Spleen (tissue), 7 donors: ENCODE measurements at regions not wholly inside any gene's neighbourhood (a gene's known extent, or its start where the extent isn't known, plus 50 kb on each side); places are given as distances from the start of the nearest gene placed in this dataset.

ENCODE experiments used
- CTCF ChIP-seq, 11 experiments: fragments of 200-600 bp in 7 of 11; fragments of 450-650 bp in 4 of 11; sonication (generic) in 4 of 11; IDR thresholded peaks in 8 of 11; conservative IDR thresholded peaks in 3 of 11; 1 replicate in 7 of 11; 2 replicates in 4 of 11; pipeline versions ENCODE4 v1.4.0 to v1.8.0; 2016 to 2021; ENCODE audit warnings: antibody characterized with exemption in 11 of 11, inconsistent platforms in 4 of 11, mild to moderate bottlenecking in 1 of 11
- POLR2AphosphoS5 ChIP-seq, 3 donors: sonication (generic); formaldehyde crosslinking; IDR thresholded peaks; one replicate each; pipeline ENCODE4 v1.5.1; 2017; ENCODE audit warnings: antibody characterized with exemption in 3 of 3
- donor health status: DM: no; HTN: no; CAD: no; lungs with moderate emphysema.
- donor health status: DM: no; HTN: no; CAD: no.
- donor health status: DM: no; HTN: no; CAD: no.

- TF ChIP-seq CTCF (IDR thresholded peaks at IDR 0.05 in 8 of 11, conservative IDR thresholded peaks at IDR 0.05 in 3 of 11) = no peak
- TF ChIP-seq POLR2AphosphoS5 (IDR thresholded peaks at IDR 0.05) = no peak
These were observed 203.1 kb downstream of the LARP7 start for GRCh38 chr4:112840061-112840460.
